ENCODE measurements at regions not wholly inside any gene's neighbourhood (a gene's known extent, or its start where the extent isn't known, plus 50 kb on each side); places are given as distances from the start of the nearest gene placed in this dataset.
"Not testable (repeated sequence)": the region's sequence is repeated elsewhere in the genome, so short reads cannot be mapped to it uniquely, and the experiment has no call there.

GRCh38 chr15:91356083-91356482, 256.0 kb downstream of the SV2B start:
- Histone ChIP-seq H3K4me3 (no peak overlapping the region), H3K36me3 (no peaks in the 10 kb centered on the region), H3K27ac (no peak overlapping the region), H3K4me1 (no peaks in the 10 kb centered on the region), H3K9me3 (no peaks in the 10 kb centered on the region), H3K27me3 (no peaks in the 10 kb centered on the region)
- no peak for TF ChIP-seq CTCF (IDR thresholded peaks at IDR 0.05)
- DNase-seq (ENCODE audit: low spot score): no peak

GRCh38 chr15:91357011-91357410, 257.0 kb downstream of the SV2B start:
- no peak for DNase-seq (ENCODE audit: low spot score)

GRCh38 chr15:91357486-91357885, 257.4 kb downstream of the SV2B start:
- Histone ChIP-seq H3K4me3 (no peak overlapping the region), H3K27ac (no peak overlapping the region), H3K36me3 (no peaks in the 10 kb centered on the region), H3K27me3 (no peaks in the 10 kb centered on the region), H3K4me1 (no peaks in the 10 kb centered on the region), H3K9me3 (no peaks in the 10 kb centered on the region)
- TF ChIP-seq CTCF (IDR thresholded peaks at IDR 0.05): no peak
- DNase-seq (ENCODE audit: low spot score): no peak

More at GRCh38 chr15:91357011-91357410, 257.0 kb downstream of the SV2B start:
- H3K9me3 ChIP-seq: no peaks in the 10 kb centered on the region
- TF ChIP-seq CTCF (IDR thresholded peaks at IDR 0.05): no peak
- no peak overlapping the region for H3K4me3 ChIP-seq
- no peaks in the 10 kb centered on the region for H3K27me3 ChIP-seq
- H3K4me1 ChIP-seq: no peaks in the 10 kb centered on the region
- no peak overlapping the region for H3K27ac ChIP-seq
- no peaks in the 10 kb centered on the region for H3K36me3 ChIP-seq

- no peak for TF ChIP-seq CTCF (IDR thresholded peaks at IDR 0.05)
- H3K4me1 ChIP-seq: no peaks in the 10 kb centered on the region
Measured at GRCh38 chr15:91358405-91358804, 258.3 kb downstream of the SV2B start.

GRCh38 chr15:91361696-91362095, 261.6 kb downstream of the SV2B start:
- H3K36me3 ChIP-seq; H3K4me3 ChIP-seq; H3K27me3 ChIP-seq; H3K4me1 ChIP-seq; DNase-seq (ENCODE audit: low spot score); H3K27ac ChIP-seq; H3K9me3 ChIP-seq: not testable (repeated sequence)

More at GRCh38 chr15:91358405-91358804, 258.3 kb downstream of the SV2B start:
- H3K27ac ChIP-seq: no peak overlapping the region
- no peak for DNase-seq (ENCODE audit: low spot score)
- no peaks in the 10 kb centered on the region for H3K27me3 ChIP-seq
- H3K9me3 ChIP-seq: no peaks in the 10 kb centered on the region
- H3K4me3 ChIP-seq: no peak overlapping the region
- no peaks in the 10 kb centered on the region for H3K36me3 ChIP-seq

GRCh38 chr15:91366111-91366510, 266.1 kb downstream of the SV2B start:
- no peak for DNase-seq (ENCODE audit: low spot score)
- no peak for TF ChIP-seq CTCF (IDR thresholded peaks at IDR 0.05)
- no peak overlapping the region for H3K27ac ChIP-seq
- H3K27me3 ChIP-seq: no peaks in the 10 kb centered on the region
- peaks cover 0 to 8% of the 10 kb centered on the region in 2 donors for H3K4me1 ChIP-seq
- no peaks in the 10 kb centered on the region for H3K36me3 ChIP-seq
- H3K4me3 ChIP-seq: no peak overlapping the region
- no peaks in the 10 kb centered on the region for H3K9me3 ChIP-seq
